Activated naive CD4-positive, alpha-beta T cell treated with anti-CD3 and anti-CD28 coated beads, Interleukin-2, amount 10 ng/mL, durations not matched to agents 7 days and 5 days (primary cell): ENCODE measurements at regions not wholly inside any gene's neighbourhood (a gene's known extent, or its start where the extent isn't known, plus 50 kb on each side); places are given as distances from the start of the nearest gene placed in this dataset.

ENCODE experiments used
- CTCF ChIA-PET: fragments of 350-600 bp; sonication (Branson Sonifier 250); formaldehyde crosslinking; loops from one replicate; lab custom pipeline; 2021; ENCODE audit warnings: antibody characterized with exemption; lab: Charles Lee
- DNase-seq: peaks from one replicate; pipeline ENCODE4 v3.0.0-alpha.2; 2020
- H3K27ac Mint-ChIP-seq: one replicate; pipeline ENCODE4 v1.8.0; 2021; ENCODE audit warnings: mild to moderate bottlenecking, moderate library complexity, mixed read lengths
- H3K27me3 Mint-ChIP-seq: one replicate; pipeline ENCODE4 v1.8.0; 2021; ENCODE audit warnings: mild to moderate bottlenecking, mixed read lengths
- H3K36me3 Mint-ChIP-seq: one replicate; pipeline ENCODE4 v1.8.0; 2021; ENCODE audit warnings: mixed read lengths
- H3K4me1 Mint-ChIP-seq: one replicate; pipeline ENCODE4 v1.8.0; 2021; ENCODE audit warnings: mixed read lengths
- H3K4me3 Mint-ChIP-seq: one replicate; pipeline ENCODE4 v1.8.0; 2021; ENCODE audit warnings: mild to moderate bottlenecking, moderate library complexity, mixed read lengths
- H3K9me3 Mint-ChIP-seq: one replicate; pipeline ENCODE4 v1.8.0; 2021; ENCODE audit warnings: mixed read lengths

GRCh38 chr11:29842061-29842460, 174.8 kb downstream of the KCNA4 start:
- no peak for DNase-seq
- no peak overlapping the region for H3K4me3 Mint-ChIP-seq
- H3K27me3 Mint-ChIP-seq: no peaks in the 10 kb centered on the region
- no peaks in the 10 kb centered on the region for H3K36me3 Mint-ChIP-seq
- H3K27ac Mint-ChIP-seq: no peak overlapping the region
- no peaks in the 10 kb centered on the region for H3K4me1 Mint-ChIP-seq
- peaks cover 2% of the 10 kb centered on the region for H3K9me3 Mint-ChIP-seq
- CTCF ChIA-PET: no interaction called here

- no peaks in the 10 kb centered on the region for H3K27me3 Mint-ChIP-seq
- DNase-seq: no peak
- CTCF ChIA-PET: no interaction called here
- H3K4me1 Mint-ChIP-seq: no peaks in the 10 kb centered on the region
- H3K27ac Mint-ChIP-seq: no peak overlapping the region
- H3K9me3 Mint-ChIP-seq: peaks cover 22% of the 10 kb centered on the region
- H3K4me3 Mint-ChIP-seq: no peak overlapping the region
- no peaks in the 10 kb centered on the region for H3K36me3 Mint-ChIP-seq
Observed at GRCh38 chr11:29826878-29827277, 190.0 kb downstream of the KCNA4 start.

- DNase-seq: no peak
- H3K4me3 Mint-ChIP-seq: no peak overlapping the region
- peaks cover 14% of the 10 kb centered on the region for H3K9me3 Mint-ChIP-seq
- CTCF ChIA-PET: no interaction called here
- H3K36me3 Mint-ChIP-seq: no peaks in the 10 kb centered on the region
- H3K27me3 Mint-ChIP-seq: no peaks in the 10 kb centered on the region
- H3K4me1 Mint-ChIP-seq: no peaks in the 10 kb centered on the region
- no peak overlapping the region for H3K27ac Mint-ChIP-seq
Observed at GRCh38 chr11:29816359-29816758, 200.5 kb downstream of the KCNA4 start.

- H3K36me3 Mint-ChIP-seq: no peaks in the 10 kb centered on the region
- H3K4me1 Mint-ChIP-seq: no peaks in the 10 kb centered on the region
- no peaks in the 10 kb centered on the region for H3K27me3 Mint-ChIP-seq
- DNase-seq: no peak
- CTCF ChIA-PET: no interaction called here
- H3K4me3 Mint-ChIP-seq: no peak overlapping the region
- no peak overlapping the region for H3K27ac Mint-ChIP-seq
- peaks cover 14% of the 10 kb centered on the region for H3K9me3 Mint-ChIP-seq
Observed at GRCh38 chr11:29809121-29809520, 207.7 kb downstream of the KCNA4 start.

- no peak for DNase-seq
- H3K27ac Mint-ChIP-seq: no peak overlapping the region
- H3K36me3 Mint-ChIP-seq: no peaks in the 10 kb centered on the region
Observed at GRCh38 chr11:29802522-29802921, 214.3 kb downstream of the KCNA4 start.

GRCh38 chr11:29801561-29801960, 215.3 kb downstream of the KCNA4 start:
- Mint-ChIP-seq H3K27ac (no peak overlapping the region), H3K4me3 (no peak overlapping the region), H3K36me3 (no peaks in the 10 kb centered on the region), H3K4me1 (no peaks in the 10 kb centered on the region), H3K9me3 (peaks cover 5% of the 10 kb centered on the region), H3K27me3 (no peaks in the 10 kb centered on the region)
- CTCF ChIA-PET: no interaction called here
- DNase-seq: no peak

More at GRCh38 chr11:29802522-29802921, 214.3 kb downstream of the KCNA4 start:
- H3K9me3 Mint-ChIP-seq: peaks cover 8% of the 10 kb centered on the region
- H3K27me3 Mint-ChIP-seq: no peaks in the 10 kb centered on the region
- no peak overlapping the region for H3K4me3 Mint-ChIP-seq
- H3K4me1 Mint-ChIP-seq: no peaks in the 10 kb centered on the region
- CTCF ChIA-PET: no interaction called here

- no peaks in the 10 kb centered on the region for H3K27me3 Mint-ChIP-seq
- no peak overlapping the region for H3K27ac Mint-ChIP-seq
- DNase-seq: no peak
- H3K4me1 Mint-ChIP-seq: no peaks in the 10 kb centered on the region
- no peak overlapping the region for H3K4me3 Mint-ChIP-seq
- H3K9me3 Mint-ChIP-seq: peaks cover 4% of the 10 kb centered on the region
- H3K36me3 Mint-ChIP-seq: no peaks in the 10 kb centered on the region
- CTCF ChIA-PET: no interaction called here
Observed at GRCh38 chr11:29786092-29786491, 230.7 kb downstream of the KCNA4 start.

- no peak overlapping the region for H3K27ac Mint-ChIP-seq
- no peaks in the 10 kb centered on the region for H3K36me3 Mint-ChIP-seq
- H3K4me1 Mint-ChIP-seq: no peaks in the 10 kb centered on the region
- H3K4me3 Mint-ChIP-seq: no peak overlapping the region
- DNase-seq: no peak
- no peaks in the 10 kb centered on the region for H3K27me3 Mint-ChIP-seq
- peaks cover 10% of the 10 kb centered on the region for H3K9me3 Mint-ChIP-seq
- CTCF ChIA-PET: no interaction called here
Observed at GRCh38 chr11:29783506-29783905, 233.3 kb downstream of the KCNA4 start.

GRCh38 chr11:29782447-29782846, 234.4 kb downstream of the KCNA4 start:
- DNase-seq: no peak
- CTCF ChIA-PET: no interaction called here
- Mint-ChIP-seq H3K27ac (no peak overlapping the region), H3K27me3 (no peaks in the 10 kb centered on the region), H3K4me1 (no peaks in the 10 kb centered on the region), H3K4me3 (no peak overlapping the region), H3K9me3 (peaks cover 10% of the 10 kb centered on the region), H3K36me3 (no peaks in the 10 kb centered on the region)

GRCh38 chr11:29781268-29781667, 235.6 kb downstream of the KCNA4 start:
- no peak for DNase-seq
- Mint-ChIP-seq H3K4me1 (no peaks in the 10 kb centered on the region), H3K9me3 (peaks cover 11% of the 10 kb centered on the region), H3K36me3 (no peaks in the 10 kb centered on the region), H3K27me3 (no peaks in the 10 kb centered on the region), H3K4me3 (no peak overlapping the region), H3K27ac (no peak overlapping the region)
- CTCF ChIA-PET: no interaction called here

GRCh38 chr11:29780756-29781155, 236.1 kb downstream of the KCNA4 start:
- Mint-ChIP-seq H3K9me3 (peaks cover 13% of the 10 kb centered on the region), H3K4me1 (no peaks in the 10 kb centered on the region), H3K27me3 (no peaks in the 10 kb centered on the region), H3K36me3 (no peaks in the 10 kb centered on the region), H3K27ac (no peak overlapping the region), H3K4me3 (no peak overlapping the region)
- no peak for DNase-seq
- CTCF ChIA-PET: no interaction called here

GRCh38 chr11:29773656-29774264, 243.1 kb downstream of the KCNA4 start:
- Mint-ChIP-seq H3K27me3 (no peaks in the 10 kb centered on the region), H3K9me3 (peaks cover 12% of the 10 kb centered on the region), H3K4me3 (no peak overlapping the region), H3K36me3 (no peaks in the 10 kb centered on the region), H3K4me1 (no peaks in the 10 kb centered on the region), H3K27ac (no peak overlapping the region)
- CTCF ChIA-PET: no interaction called here
- DNase-seq: no peak

GRCh38 chr11:29756871-29757270, 260.0 kb downstream of the KCNA4 start:
- H3K4me1 Mint-ChIP-seq: no peaks in the 10 kb centered on the region
- peaks cover 17% of the 10 kb centered on the region for H3K9me3 Mint-ChIP-seq
- no peak overlapping the region for H3K27ac Mint-ChIP-seq
- CTCF ChIA-PET: no interaction called here
- H3K36me3 Mint-ChIP-seq: no peaks in the 10 kb centered on the region
- no peak for DNase-seq
- no peak overlapping the region for H3K4me3 Mint-ChIP-seq
- H3K27me3 Mint-ChIP-seq: no peaks in the 10 kb centered on the region

- H3K4me1 Mint-ChIP-seq: no peaks in the 10 kb centered on the region
- DNase-seq: no peak
- H3K27ac Mint-ChIP-seq: no peak overlapping the region
- no peak overlapping the region for H3K4me3 Mint-ChIP-seq
- peaks cover 14% of the 10 kb centered on the region for H3K9me3 Mint-ChIP-seq
- CTCF ChIA-PET: no interaction called here
- H3K27me3 Mint-ChIP-seq: no peaks in the 10 kb centered on the region
- H3K36me3 Mint-ChIP-seq: no peaks in the 10 kb centered on the region
Observed at GRCh38 chr11:29755474-29755873, 261.4 kb downstream of the KCNA4 start.

GRCh38 chr11:29751618-29752017, 265.2 kb downstream of the KCNA4 start:
- no peak for DNase-seq
- H3K4me3 Mint-ChIP-seq: no peak overlapping the region
- H3K36me3 Mint-ChIP-seq: no peaks in the 10 kb centered on the region
- CTCF ChIA-PET: no interaction called here
- H3K4me1 Mint-ChIP-seq: no peaks in the 10 kb centered on the region
- H3K9me3 Mint-ChIP-seq: peaks cover 12% of the 10 kb centered on the region
- H3K27me3 Mint-ChIP-seq: no peaks in the 10 kb centered on the region
- no peak overlapping the region for H3K27ac Mint-ChIP-seq

GRCh38 chr11:29750392-29750791, 266.4 kb downstream of the KCNA4 start:
- H3K36me3 Mint-ChIP-seq: no peaks in the 10 kb centered on the region
- H3K27ac Mint-ChIP-seq: no peak overlapping the region
- H3K4me1 Mint-ChIP-seq: no peaks in the 10 kb centered on the region
- no peaks in the 10 kb centered on the region for H3K27me3 Mint-ChIP-seq
- no peak for DNase-seq
- H3K9me3 Mint-ChIP-seq: peaks cover 12% of the 10 kb centered on the region
- CTCF ChIA-PET: no interaction called here
- no peak overlapping the region for H3K4me3 Mint-ChIP-seq
